Mucosa of rectum (tissue), 2 donors: ENCODE measurements at regions not wholly inside any gene's neighbourhood (a gene's known extent, or its start where the extent isn't known, plus 50 kb on each side); places are given as distances from the start of the nearest gene placed in this dataset.
"Not testable (repeated sequence)": the region's sequence is repeated elsewhere in the genome, so short reads cannot be mapped to it uniquely, and the experiment has no call there.

Source experiments
- H3K27ac ChIP-seq, 2 donors: one replicate each; pipeline ENCODE4 v1.7.0; 2013; ENCODE audit warnings: inconsistent platforms in 2 of 2, low read depth in 2 of 2, low read length in 2 of 2
- H3K27me3 ChIP-seq, 2 donors: one replicate each; pipeline ENCODE4 v1.7.0; 2013; ENCODE audit warnings: low read length in 2 of 2; ENCODE audit not compliant: control insufficient read depth in 2 of 2, insufficient read depth in 2 of 2
- H3K36me3 ChIP-seq, 2 donors: one replicate each; pipeline ENCODE4 v1.7.0; 2013; ENCODE audit warnings: low read length in 2 of 2; ENCODE audit not compliant: control insufficient read depth in 2 of 2, insufficient read depth in 2 of 2
- H3K4me1 ChIP-seq, 2 donors: one replicate each; pipeline ENCODE4 v1.7.0; 2013; ENCODE audit warnings: low read length in 2 of 2, mild to moderate bottlenecking in 1 of 2; ENCODE audit not compliant: control insufficient read depth in 2 of 2, insufficient read depth in 2 of 2
- H3K4me3 ChIP-seq, 2 donors: one replicate each; pipeline ENCODE4 v1.7.0; 2013; ENCODE audit warnings: low read length in 2 of 2
- H3K9ac ChIP-seq, 2 donors: one replicate each; pipeline ENCODE4 v1.7.0; 2013; ENCODE audit warnings: low read length in 2 of 2, low read depth in 1 of 2, mild to moderate bottlenecking in 1 of 2
- H3K9me3 ChIP-seq, 2 donors: one replicate each; pipeline ENCODE4 v1.7.0; 2013; ENCODE audit warnings: low read length in 2 of 2; ENCODE audit not compliant: control insufficient read depth in 2 of 2
- donor health status: healthy.
- donor health status: Normal muscosa, but diverticular disease.

DNA sequence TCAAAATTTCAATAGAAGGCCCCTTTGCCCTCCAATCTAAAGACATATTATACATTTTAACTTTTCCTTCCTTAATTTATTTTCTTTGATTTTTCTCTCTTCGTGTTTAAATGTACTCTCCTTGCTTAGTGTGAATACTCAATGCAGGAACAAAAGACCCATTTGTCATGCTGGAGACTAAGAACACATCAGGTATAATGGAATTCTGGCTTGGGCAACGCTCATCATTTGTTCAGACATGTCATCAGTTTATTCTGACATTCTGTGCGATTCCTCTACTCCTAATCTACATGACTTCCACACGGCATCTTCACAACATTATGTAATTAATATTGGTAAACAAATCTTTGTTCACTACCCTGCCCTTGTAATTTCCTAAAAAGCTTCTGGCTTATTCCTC, 136.6 kb upstream of the LRRN1 start:
- H3K9ac ChIP-seq = no peak overlapping the region
- H3K4me3 ChIP-seq = no peak overlapping the region
- no peaks in the 10 kb centered on the region for H3K9me3 ChIP-seq
- H3K27me3 ChIP-seq = no peaks in the 10 kb centered on the region
- no peak overlapping the region for H3K27ac ChIP-seq
- no peaks in the 10 kb centered on the region for H3K36me3 ChIP-seq
- no peaks in the 10 kb centered on the region for H3K4me1 ChIP-seq

DNA sequence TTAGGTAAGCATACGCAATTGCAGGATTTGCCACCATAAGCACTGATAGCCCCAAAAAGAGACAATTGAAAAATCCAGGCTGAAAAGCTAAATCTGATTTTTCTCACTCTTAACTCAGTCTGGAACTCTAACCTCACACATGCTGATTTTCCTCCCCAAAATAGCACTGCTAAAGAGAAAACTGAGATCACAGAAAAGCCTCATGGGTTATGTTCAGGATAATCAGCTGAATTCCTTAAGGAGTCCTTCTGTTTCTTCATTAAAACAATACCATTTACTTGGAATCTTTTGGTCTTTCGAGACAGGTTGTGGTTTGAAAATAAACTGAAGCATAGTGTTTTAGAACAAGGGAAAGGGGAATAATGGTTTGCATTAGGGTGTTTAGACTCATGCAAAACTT, 144.3 kb upstream of the LRRN1 start:
- no peaks in the 10 kb centered on the region for H3K4me1 ChIP-seq
- H3K27ac ChIP-seq = no peak overlapping the region
- no peaks in the 10 kb centered on the region for H3K27me3 ChIP-seq
- H3K9ac ChIP-seq = no peak overlapping the region
- H3K36me3 ChIP-seq = no peaks in the 10 kb centered on the region
- no peaks in the 10 kb centered on the region for H3K9me3 ChIP-seq
- no peak overlapping the region for H3K4me3 ChIP-seq

DNA sequence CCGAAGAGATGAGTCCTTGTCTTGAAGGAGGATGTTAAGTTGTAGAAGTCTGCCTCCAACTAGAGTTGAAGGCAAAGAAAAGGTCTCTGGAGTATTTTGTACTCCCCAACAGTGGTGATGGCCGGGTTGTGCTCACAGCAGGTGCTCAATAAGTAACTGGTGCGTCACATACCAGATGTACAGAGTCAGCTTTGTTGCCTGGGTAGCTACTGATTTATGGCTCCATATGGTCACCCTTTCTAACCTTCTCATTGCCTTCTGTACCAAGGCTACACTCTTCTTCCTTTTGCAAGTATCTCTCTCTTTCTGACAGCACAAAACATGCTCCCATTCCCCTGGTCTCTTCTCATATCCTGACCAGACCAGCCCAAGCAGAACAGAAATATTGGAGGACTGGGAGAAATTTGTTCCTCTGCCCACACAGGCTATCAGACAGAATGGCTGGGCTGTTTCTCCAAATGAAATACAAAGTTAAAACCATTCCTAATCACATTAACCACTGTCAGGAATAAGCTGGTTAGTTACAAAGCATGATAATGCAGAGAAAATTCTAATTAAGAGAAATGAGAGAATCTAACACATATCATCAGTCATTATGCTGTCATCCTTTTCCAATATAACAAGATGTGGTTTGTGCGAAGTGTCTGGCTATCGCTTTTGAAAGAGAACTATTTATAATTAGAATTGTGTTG, 150.1 kb upstream of the LRRN1 start:
- Histone ChIP-seq H3K9me3 (no peaks in the 10 kb centered on the region), H3K4me3 (no peak overlapping the region), H3K27me3 (no peaks in the 10 kb centered on the region), H3K36me3 (no peaks in the 10 kb centered on the region), H3K9ac (no peak overlapping the region), H3K27ac (no peak overlapping the region), H3K4me1 (peaks cover 0 to 15% of the 10 kb centered on the region in 2 donors)

DNA sequence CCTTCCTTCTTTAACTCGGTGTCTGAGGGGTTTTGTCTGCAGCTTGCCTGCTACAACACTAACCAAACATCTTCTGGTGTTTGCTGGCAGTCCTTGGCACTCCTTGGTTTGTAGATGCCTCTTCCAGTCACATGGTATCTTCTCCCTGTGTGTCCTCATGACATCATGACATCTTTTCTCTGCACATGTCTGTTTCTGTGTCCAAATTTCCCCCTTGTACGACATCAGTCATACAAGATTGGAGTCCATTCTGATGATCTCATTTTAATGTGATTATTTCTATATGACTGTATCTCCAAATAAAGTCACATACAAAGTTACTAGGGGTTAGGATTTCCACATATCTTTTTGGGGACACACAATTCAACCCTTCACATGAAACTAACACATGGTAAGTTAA, 152.3 kb upstream of the LRRN1 start:
- Histone ChIP-seq H3K4me1 (peaks cover 0 to 15% of the 10 kb centered on the region in 2 donors), H3K27me3 (no peaks in the 10 kb centered on the region), H3K36me3 (no peaks in the 10 kb centered on the region), H3K27ac (peak overlapping the region in 1 of 2 donors; percentile 72), H3K4me3 (no peak overlapping the region), H3K9me3 (no peaks in the 10 kb centered on the region), H3K9ac (no peak overlapping the region)

DNA sequence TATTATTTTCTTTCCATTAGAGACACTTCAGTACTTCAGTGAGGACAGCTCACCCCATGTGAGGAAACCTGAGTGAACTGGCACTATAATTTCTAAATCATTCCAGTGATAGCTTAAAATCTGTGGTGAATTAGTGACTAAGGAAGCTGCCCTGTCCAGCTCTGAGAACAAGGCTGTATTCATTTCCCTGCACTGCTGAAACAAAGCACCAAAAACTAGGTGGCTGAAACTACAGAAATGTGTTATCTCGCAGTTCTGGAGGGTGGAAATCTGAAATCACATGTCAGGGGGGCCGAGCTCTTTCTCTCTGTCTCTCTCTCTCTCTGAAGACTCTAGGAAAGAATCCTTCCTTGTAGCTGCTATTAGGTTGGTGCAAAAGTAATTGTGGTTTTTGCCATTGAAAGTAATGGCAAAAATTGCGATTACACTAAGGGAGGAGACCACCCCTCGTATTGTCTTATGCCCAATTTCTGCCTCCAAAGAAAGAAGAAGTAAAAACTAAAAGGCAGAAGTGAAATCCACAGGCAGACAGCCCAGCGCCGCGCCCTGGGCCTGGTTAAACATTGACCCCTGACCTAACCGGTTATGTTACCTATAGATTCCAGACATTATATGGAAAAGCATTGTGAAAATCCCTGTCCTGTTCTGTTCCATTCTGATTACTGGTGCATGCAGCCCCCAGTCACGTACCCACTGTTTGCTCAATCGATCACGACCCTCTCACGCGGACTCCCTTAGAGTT, 153.0 kb upstream of the LRRN1 start:
- peaks cover 0 to 15% of the 10 kb centered on the region in 2 donors for H3K4me1 ChIP-seq
- H3K9me3 ChIP-seq, H3K36me3 ChIP-seq, H3K27me3 ChIP-seq, H3K4me3 ChIP-seq: not testable (repeated sequence)
- peak overlapping the region in 1 of 2 donors; percentile 1 for H3K9ac ChIP-seq
- H3K27ac ChIP-seq = peak overlapping the region in 1 of 2 donors; percentile 72

DNA sequence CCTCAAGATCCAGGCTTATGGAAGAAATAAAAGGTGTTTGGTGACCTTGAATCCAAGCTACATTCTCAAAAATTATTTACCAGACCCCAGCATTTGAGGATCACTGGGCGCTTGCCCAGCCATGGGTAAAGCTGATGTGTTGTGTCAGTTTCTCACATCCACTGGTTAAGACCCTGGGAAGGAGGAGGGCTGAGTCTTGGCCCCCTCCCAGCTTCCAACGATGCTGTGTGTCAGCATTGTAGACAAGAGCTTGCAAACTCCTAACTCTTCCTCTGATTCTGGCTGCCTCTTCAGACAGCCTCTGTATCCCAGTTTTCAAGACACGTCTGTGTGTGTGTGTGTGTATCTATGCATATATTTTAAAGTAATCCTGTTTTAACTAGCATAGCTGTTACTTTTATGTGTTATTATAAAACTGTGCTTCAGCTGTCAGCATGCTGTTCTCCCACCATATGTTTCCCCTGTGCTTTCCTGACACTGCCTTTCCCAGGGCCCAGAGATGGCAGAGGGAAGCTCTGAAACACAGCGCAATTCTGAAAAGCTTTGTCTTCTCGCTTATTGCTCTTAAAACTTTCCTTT, 157.3 kb upstream of the LRRN1 start:
- Histone ChIP-seq H3K9me3 (no peaks in the 10 kb centered on the region), H3K4me1 (peaks cover 0 to 14% of the 10 kb centered on the region in 2 donors), H3K27me3 (no peaks in the 10 kb centered on the region), H3K27ac (no peak overlapping the region), H3K36me3 (no peaks in the 10 kb centered on the region), H3K9ac (no peak overlapping the region), H3K4me3 (no peak overlapping the region)

DNA sequence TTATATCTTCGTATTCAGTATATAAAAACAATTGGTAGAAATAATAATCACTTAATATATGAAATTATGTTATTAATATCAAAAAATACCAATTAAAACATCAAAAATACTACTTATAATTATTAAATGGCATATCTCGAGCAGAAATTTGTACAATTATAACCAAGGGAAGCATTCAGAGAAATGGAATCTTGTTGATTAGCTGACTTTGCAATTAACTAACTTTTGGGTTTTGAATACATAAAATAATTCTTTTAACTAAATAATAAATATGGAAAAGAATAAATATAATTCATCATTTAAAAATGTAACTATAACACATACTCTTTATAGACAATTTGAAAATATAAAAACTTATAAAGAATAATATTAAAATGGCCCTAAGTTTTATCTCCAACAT, 160.2 kb upstream of the LRRN1 start:
- Histone ChIP-seq H3K27me3 (no peaks in the 10 kb centered on the region), H3K9ac (no peak overlapping the region), H3K4me1 (no peaks in the 10 kb centered on the region), H3K4me3 (no peak overlapping the region), H3K36me3 (no peaks in the 10 kb centered on the region), H3K27ac (no peak overlapping the region), H3K9me3 (no peaks in the 10 kb centered on the region)

DNA sequence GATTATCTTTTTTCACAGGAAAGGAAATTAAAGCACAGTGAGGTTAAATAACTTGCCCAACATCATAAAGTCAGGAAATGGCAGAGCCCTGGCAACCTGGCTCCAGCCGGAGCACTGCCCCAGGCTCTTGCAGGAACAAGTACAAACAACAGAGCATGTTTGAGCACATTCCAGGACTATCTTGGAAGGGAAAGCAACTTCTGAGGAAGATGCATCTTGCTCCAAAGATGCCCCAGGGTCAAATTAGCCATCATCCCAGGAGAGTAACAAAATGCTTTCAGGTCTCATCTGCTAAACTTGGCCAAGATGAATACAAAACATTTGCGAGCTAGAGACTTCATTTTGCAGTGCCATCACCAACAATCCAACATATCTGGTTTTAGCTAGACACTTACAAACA, 162.4 kb upstream of the LRRN1 start:
- no peaks in the 10 kb centered on the region for H3K27me3 ChIP-seq
- no peaks in the 10 kb centered on the region for H3K36me3 ChIP-seq
- no peaks in the 10 kb centered on the region for H3K9me3 ChIP-seq
- no peak overlapping the region for H3K9ac ChIP-seq
- no peaks in the 10 kb centered on the region for H3K4me1 ChIP-seq
- H3K4me3 ChIP-seq = no peak overlapping the region
- H3K27ac ChIP-seq = no peak overlapping the region

DNA sequence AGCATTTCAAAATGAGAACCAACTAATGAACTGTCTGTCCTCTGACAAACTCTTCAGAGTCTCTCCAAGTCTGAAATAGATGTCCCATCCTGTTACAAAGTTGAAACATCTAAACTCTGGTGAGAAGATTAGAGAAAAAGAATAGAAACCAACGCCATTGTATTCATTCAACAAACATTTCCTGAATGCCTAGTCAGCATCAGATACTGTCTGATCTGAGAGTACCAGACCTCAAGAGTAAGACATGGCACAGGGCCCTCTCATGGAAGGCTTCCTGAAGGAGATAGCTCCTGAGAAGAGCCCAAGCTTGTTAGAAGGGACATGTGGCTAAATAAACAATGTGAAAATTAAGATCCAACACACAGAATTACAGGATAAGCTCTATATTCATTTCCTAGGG, 164.1 kb upstream of the LRRN1 start:
- Histone ChIP-seq H3K9me3 (no peaks in the 10 kb centered on the region), H3K9ac (no peak overlapping the region), H3K36me3 (no peaks in the 10 kb centered on the region), H3K4me3 (no peak overlapping the region), H3K27ac (no peak overlapping the region), H3K4me1 (no peaks in the 10 kb centered on the region), H3K27me3 (no peaks in the 10 kb centered on the region)

DNA sequence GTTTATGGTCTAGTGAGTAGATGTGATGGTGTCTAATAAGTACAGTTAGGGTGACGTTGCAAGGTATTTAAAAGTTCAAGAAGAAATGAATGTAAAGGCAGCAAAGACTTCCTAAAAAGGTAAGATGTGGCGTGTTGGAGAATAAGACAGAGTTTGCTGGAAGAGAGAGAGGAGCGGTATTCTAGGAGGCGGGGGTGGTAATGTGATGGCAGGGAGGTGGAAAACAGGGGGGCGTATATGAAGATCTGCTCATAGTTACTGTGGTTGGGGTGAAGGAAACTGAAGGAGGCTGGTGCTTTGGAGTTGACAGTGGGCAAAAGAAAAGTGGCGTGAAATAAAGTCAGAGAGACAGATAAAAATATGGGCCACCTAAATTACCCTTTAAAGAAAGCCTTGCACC, 164.9 kb upstream of the LRRN1 start:
- Histone ChIP-seq H3K27me3 (no peaks in the 10 kb centered on the region), H3K27ac (no peak overlapping the region), H3K9me3 (no peaks in the 10 kb centered on the region), H3K4me3 (no peak overlapping the region), H3K9ac (no peak overlapping the region), H3K36me3 (no peaks in the 10 kb centered on the region), H3K4me1 (no peaks in the 10 kb centered on the region)
